ENCODE measurements at regions not wholly inside any gene's neighbourhood (a gene's known extent, or its start where the extent isn't known, plus 50 kb on each side); places are given as distances from the start of the nearest gene placed in this dataset.

DNA sequence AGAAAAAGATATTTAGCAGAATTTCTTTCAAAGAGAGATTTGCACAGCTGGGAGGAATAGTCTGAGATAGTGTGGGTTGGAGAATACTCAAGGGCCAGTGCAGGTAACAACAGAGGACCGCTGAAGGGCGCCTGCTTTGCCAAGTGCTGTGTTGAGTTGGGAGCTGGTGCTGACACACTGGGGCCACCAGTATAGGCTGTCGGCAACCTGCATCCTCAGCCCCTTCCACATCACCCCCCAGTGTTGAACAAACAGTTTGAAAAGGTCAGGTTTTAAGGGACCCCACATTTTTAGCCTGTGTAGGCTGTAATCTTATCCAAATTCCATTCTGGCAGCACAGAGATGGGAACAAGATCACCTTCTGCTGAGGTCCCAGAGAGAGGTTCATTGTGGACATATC lies 96.6 kb downstream of the ABHD5 start:
- ATAC-seq (no peak), DNase-seq (no peak)
- intact Hi-C loops (cut with DNase I) = no loop called here
- TF ChIP-seq CTCF (IDR thresholded peaks at IDR 0.05) = no peak
- Histone ChIP-seq H3K36me3 (no peaks in the 10 kb centered on the region), H3K9me3 (no peaks in the 10 kb centered on the region), H3K27ac (no peak overlapping the region), H3K4me3 (no peak overlapping the region), H3K4me1 (no peaks in the 10 kb centered on the region), H3K27me3 (ENCODE audit: low read depth) (no peaks in the 10 kb centered on the region)

DNA sequence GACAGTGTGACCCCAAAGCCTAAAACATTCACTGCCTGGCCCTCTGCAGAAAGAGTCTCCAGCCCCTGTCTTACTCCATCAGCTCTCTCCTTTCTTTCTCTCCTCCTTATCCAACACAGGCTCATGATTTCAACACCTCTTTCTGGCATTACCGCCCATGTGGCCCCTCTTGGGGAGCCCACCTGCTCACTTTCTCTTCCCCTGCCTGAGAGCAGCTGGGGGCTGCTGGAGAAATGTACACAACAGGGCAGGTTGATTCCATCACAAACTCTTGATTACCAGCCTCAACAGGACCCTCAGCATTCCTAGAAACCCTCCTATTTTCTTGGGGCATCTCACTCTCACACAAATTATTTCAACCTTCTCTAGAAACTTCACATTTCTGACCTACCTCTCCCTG lies 98.3 kb downstream of the ABHD5 start:
- Histone ChIP-seq H3K27ac (no peak overlapping the region), H3K36me3 (no peaks in the 10 kb centered on the region), H3K4me1 (no peaks in the 10 kb centered on the region), H3K9me3 (no peaks in the 10 kb centered on the region), H3K27me3 (ENCODE audit: low read depth) (no peaks in the 10 kb centered on the region), H3K4me3 (no peak overlapping the region)
- intact Hi-C loops (cut with DNase I) = no loop called here
- ATAC-seq (no peak), DNase-seq (no peak)
- TF ChIP-seq CTCF (IDR thresholded peaks at IDR 0.05) = no peak

DNA sequence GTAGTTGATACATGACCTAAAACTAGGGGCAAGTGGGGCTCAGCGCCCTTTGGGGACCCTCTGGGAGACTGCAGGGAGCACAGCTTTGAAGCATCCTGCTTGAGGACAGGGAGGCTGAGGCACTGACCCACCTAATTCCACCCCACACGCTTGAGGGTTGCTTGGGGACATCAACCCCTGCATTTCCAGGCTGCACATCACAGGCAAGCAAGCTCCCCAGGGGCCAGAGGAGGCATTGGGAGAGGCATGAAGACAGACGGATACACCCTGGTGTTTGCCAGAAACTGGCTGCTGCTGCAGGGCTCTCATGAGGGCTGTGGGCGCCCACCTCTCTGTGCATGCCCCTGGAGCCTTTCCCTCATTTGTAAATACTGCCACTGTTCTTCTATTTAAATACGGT lies 99.3 kb downstream of the ABHD5 start:
- no peaks in the 10 kb centered on the region for H3K9me3 ChIP-seq
- H3K4me3 ChIP-seq = no peak overlapping the region
- DNase-seq (no peak), ATAC-seq (no peak)
- intact Hi-C loops (cut with DNase I) = no loop called here
- no peaks in the 10 kb centered on the region for H3K27me3 ChIP-seq (ENCODE audit: low read depth)
- H3K36me3 ChIP-seq = no peaks in the 10 kb centered on the region
- H3K4me1 ChIP-seq = no peaks in the 10 kb centered on the region
- no peak for TF ChIP-seq CTCF (IDR thresholded peaks at IDR 0.05)
- no peak overlapping the region for H3K27ac ChIP-seq

DNA sequence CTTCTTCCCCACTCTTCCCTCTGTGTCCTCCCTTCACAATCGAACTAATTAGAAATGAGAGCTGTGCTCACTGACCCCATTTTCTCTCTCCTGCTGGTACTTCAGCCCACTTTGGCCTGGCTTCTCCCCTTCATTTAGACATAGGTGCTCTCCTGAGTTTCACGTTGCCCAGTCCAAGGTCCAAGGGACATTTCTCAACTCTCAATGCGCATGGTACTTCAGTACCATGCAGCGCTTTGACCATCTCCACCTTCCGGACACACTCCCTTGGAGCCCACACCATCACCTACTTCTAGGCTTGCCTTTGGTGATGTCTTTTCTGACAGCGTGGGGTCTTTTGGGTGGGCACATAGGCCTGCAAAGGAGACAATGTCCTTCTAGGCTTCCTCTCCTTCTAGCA lies 99.7 kb downstream of the ABHD5 start:
- intact Hi-C loops (cut with DNase I) = no loop called here
- Histone ChIP-seq H3K27ac (no peak overlapping the region), H3K9me3 (no peaks in the 10 kb centered on the region), H3K4me3 (no peak overlapping the region), H3K4me1 (no peaks in the 10 kb centered on the region), H3K36me3 (no peaks in the 10 kb centered on the region), H3K27me3 (ENCODE audit: low read depth) (no peaks in the 10 kb centered on the region)
- no peak for DNase-seq
- no peak for ATAC-seq
- no peak for TF ChIP-seq CTCF (IDR thresholded peaks at IDR 0.05)

DNA sequence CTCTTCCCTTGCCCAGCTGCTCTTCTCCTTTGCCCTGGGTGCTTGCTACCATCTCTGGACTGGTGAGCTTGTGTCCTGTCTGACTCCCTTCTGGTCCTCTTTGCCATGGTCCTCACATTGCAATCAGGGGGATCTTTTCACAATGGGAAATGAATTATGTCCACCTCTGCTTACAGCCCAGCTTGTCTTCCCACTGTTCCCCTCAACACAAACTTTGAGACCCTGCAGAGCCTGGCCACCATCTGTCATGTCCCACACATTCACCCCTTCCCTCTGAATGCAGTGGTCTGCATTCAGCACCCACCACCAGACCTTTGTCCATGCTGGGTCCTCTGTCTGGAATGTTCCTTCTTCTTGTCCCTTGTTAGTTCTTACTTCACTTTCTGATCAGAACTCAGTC lies 100.5 kb downstream of the ABHD5 start:
- ATAC-seq (no peak), DNase-seq (no peak)
- intact Hi-C loops (cut with DNase I) = no loop called here
- H3K36me3 ChIP-seq = no peaks in the 10 kb centered on the region
- no peaks in the 10 kb centered on the region for H3K9me3 ChIP-seq
- no peak overlapping the region for H3K4me3 ChIP-seq
- TF ChIP-seq CTCF (IDR thresholded peaks at IDR 0.05) = no peak
- no peaks in the 10 kb centered on the region for H3K4me1 ChIP-seq
- no peak overlapping the region for H3K27ac ChIP-seq
- no peaks in the 10 kb centered on the region for H3K27me3 ChIP-seq (ENCODE audit: low read depth)

GRCh38 chr3:43792904-43793303 lies 102.2 kb downstream of the ABHD5 start:
- no peak for DNase-seq
- Histone ChIP-seq H3K27me3 (ENCODE audit: low read depth) (no peaks in the 10 kb centered on the region), H3K4me1 (no peaks in the 10 kb centered on the region), H3K27ac (no peak overlapping the region), H3K4me3 (no peak overlapping the region), H3K36me3 (no peaks in the 10 kb centered on the region), H3K9me3 (no peaks in the 10 kb centered on the region)
- no peak for TF ChIP-seq CTCF (IDR thresholded peaks at IDR 0.05)
- ATAC-seq = no peak
- intact Hi-C loops (cut with DNase I) = no loop called here

Data from lower lobe of right lung (tissue), 2 donors.